Panc1 (cell line): ENCODE measurements at regions not wholly inside any gene's neighbourhood (a gene's known extent, or its start where the extent isn't known, plus 50 kb on each side); places are given as distances from the start of the nearest gene placed in this dataset.

Source experiments
- ATAC-seq: fragments of 200-7000 bp; cut with Tn5 transposase; 2 replicates; pipeline ENCODE4 v1.9.1; 2020; ENCODE audit warnings: mild to moderate bottlenecking, moderate library complexity
- BruUV-seq: library from RNA; stranded (reverse); fragments of 400-500 nt; replicated peaks from 2 replicates; lab custom pipeline; 2021; lab: Mats Ljungman, UMichigan
- CTCF ChIA-PET: fragments of 300-600 bp; sonication (Branson Sonifier 250); formaldehyde crosslinking; loops from one replicate; lab custom pipeline; 2022; ENCODE audit warnings: antibody characterized with exemption; lab: Charles Lee
- POLR2A ChIA-PET: fragments of 300-600 bp; sonication (Branson Sonifier 250); formaldehyde crosslinking; loops from one replicate; lab custom pipeline; 2022; ENCODE audit warnings: antibody characterized with exemption; lab: Charles Lee
- DNase-seq: peaks from one replicate; pipeline ENCODE4 v3.0.0-alpha.2; 2010; ENCODE audit warnings: low read depth, low spot score
- H3K27ac ChIP-seq: 2 replicates; pipeline ENCODE4 v1.5.1; 2011; ENCODE audit warnings: mild to moderate bottlenecking, low read length, inconsistent platforms
- H3K27me3 ChIP-seq: fragments of 200-500 bp; sonication (Bioruptor generic); 2 replicates; pipeline ENCODE4 v1.6.0; 2014; ENCODE audit warnings: low read length, inconsistent platforms; ENCODE audit not compliant: control insufficient read depth, insufficient read depth
- H3K36me3 ChIP-seq: fragments of 200-500 bp; sonication (Bioruptor generic); 2 replicates; pipeline ENCODE4 v1.5.1; 2014; ENCODE audit warnings: inconsistent platforms, mild to moderate bottlenecking, low read length, moderate library complexity; ENCODE audit not compliant: control insufficient read depth, insufficient read depth
- H3K4me1 ChIP-seq: 2 replicates; pipeline ENCODE4 v1.5.1; 2011; ENCODE audit warnings: inconsistent platforms, mild to moderate bottlenecking, low read length, moderate library complexity; ENCODE audit not compliant: control insufficient read depth, insufficient read depth
- H3K4me3 ChIP-seq, 2 experiments: 2 replicates each; pipeline ENCODE4 v1.5.1; 2011 to 2012; ENCODE audit warnings: low read depth in 2 of 2, low read length in 2 of 2, mild to moderate bottlenecking in 2 of 2, inconsistent platforms in 1 of 2, moderate library complexity in 1 of 2
- H3K9me3 ChIP-seq: fragments of 200-500 bp; sonication (Bioruptor generic); 2 replicates; pipeline ENCODE4 v1.5.1; 2014; ENCODE audit warnings: low read depth, mild to moderate bottlenecking, inconsistent platforms, low read length, moderate library complexity; ENCODE audit not compliant: control insufficient read depth, insufficient read depth
- POLR2AphosphoS5 ChIP-seq: IDR thresholded peaks from 2 replicates; pipeline ENCODE4 v1.6.1; 2012; ENCODE audit warnings: mild to moderate bottlenecking, low read depth, low read length, moderate library complexity
- SIN3A ChIP-seq: IDR thresholded peaks from 2 replicates; pipeline ENCODE4 v1.6.1; 2012; ENCODE audit warnings: low read depth, mild to moderate bottlenecking, low read length, moderate library complexity, borderline replicate concordance; ENCODE audit not compliant: insufficient read depth
- TCF7L2 ChIP-seq: IDR thresholded peaks from 2 replicates; pipeline ENCODE4 v1.6.1; 2011; ENCODE audit warnings: mild to moderate bottlenecking, low read depth, low read length, inconsistent platforms
- in situ Hi-C: cut with HindIII; loops from 2 replicates; pipeline ENCODE4 v1.10.0; 2016; ENCODE audit warnings: low sequenced_read_pairs, low pct_unique_long_range_greater_than_20kb
- intact Hi-C: fragments of 100-400 bp; cut with micrococcal nuclease; formaldehyde crosslinking; loops from one replicate; pipeline ENCODE4 v1.10.0; 2022; ENCODE audit not compliant: unreplicated experiment
- TF ChIP-seq, protein P1 (sequence below): fragments of 450-650 bp; IDR thresholded peaks from 2 replicates; pipeline ENCODE4 v1.5.1; 2017; ENCODE audit warnings: mild to moderate bottlenecking
- TF ChIP-seq, protein P2 (sequence below), 2 experiments: IDR thresholded peaks; 2 replicates each; pipeline ENCODE4 v1.6.1; 2011 to 2012; ENCODE audit warnings: low read depth in 2 of 2, control low read depth in 1 of 2, low read length in 1 of 2, mild to moderate bottlenecking in 1 of 2, moderate library complexity in 1 of 2; ENCODE audit not compliant: insufficient read depth in 1 of 2

DNA sequence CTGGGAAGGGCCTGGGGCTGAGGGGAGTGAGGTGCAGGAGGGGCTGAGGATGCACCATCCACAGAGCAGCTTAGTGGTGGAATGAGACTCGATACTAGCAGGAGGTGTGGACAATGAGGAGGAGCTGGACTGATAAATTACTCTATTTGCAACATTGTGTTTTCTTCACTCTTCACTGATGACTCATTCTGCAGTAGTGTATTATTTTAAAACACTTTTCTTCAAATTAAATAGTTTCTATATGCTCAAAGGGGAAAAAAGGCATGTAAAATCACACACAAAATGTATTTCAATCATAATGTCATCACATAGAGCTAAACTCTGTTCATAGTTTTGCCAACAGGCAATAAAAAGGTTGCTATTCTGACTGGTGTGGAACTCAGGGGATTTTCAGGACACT, 467.0 kb upstream of the CTSO start:
- H3K4me1 ChIP-seq: no peaks in the 10 kb centered on the region
- no peak for ATAC-seq
- in situ Hi-C loops (no loop called here), intact Hi-C loops (no loop called here)
- H3K27me3 ChIP-seq: no peaks in the 10 kb centered on the region
- H3K9me3 ChIP-seq: no peaks in the 10 kb centered on the region
- CTCF ChIA-PET: no interaction called here
- H3K36me3 ChIP-seq: no peaks in the 10 kb centered on the region
- no TSS peak for BruUV-seq
- POLR2A ChIA-PET: no interaction called here
- DNase-seq: no peak
- H3K27ac ChIP-seq: no peak overlapping the region
- TF ChIP-seq SIN3A (no peak), POLR2AphosphoS5 (no peak), TCF7L2 (no peak)
- TF ChIP-seq, protein P1, sequence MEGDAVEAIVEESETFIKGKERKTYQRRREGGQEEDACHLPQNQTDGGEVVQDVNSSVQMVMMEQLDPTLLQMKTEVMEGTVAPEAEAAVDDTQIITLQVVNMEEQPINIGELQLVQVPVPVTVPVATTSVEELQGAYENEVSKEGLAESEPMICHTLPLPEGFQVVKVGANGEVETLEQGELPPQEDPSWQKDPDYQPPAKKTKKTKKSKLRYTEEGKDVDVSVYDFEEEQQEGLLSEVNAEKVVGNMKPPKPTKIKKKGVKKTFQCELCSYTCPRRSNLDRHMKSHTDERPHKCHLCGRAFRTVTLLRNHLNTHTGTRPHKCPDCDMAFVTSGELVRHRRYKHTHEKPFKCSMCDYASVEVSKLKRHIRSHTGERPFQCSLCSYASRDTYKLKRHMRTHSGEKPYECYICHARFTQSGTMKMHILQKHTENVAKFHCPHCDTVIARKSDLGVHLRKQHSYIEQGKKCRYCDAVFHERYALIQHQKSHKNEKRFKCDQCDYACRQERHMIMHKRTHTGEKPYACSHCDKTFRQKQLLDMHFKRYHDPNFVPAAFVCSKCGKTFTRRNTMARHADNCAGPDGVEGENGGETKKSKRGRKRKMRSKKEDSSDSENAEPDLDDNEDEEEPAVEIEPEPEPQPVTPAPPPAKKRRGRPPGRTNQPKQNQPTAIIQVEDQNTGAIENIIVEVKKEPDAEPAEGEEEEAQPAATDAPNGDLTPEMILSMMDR: no peak
- TF ChIP-seq, protein P2, sequence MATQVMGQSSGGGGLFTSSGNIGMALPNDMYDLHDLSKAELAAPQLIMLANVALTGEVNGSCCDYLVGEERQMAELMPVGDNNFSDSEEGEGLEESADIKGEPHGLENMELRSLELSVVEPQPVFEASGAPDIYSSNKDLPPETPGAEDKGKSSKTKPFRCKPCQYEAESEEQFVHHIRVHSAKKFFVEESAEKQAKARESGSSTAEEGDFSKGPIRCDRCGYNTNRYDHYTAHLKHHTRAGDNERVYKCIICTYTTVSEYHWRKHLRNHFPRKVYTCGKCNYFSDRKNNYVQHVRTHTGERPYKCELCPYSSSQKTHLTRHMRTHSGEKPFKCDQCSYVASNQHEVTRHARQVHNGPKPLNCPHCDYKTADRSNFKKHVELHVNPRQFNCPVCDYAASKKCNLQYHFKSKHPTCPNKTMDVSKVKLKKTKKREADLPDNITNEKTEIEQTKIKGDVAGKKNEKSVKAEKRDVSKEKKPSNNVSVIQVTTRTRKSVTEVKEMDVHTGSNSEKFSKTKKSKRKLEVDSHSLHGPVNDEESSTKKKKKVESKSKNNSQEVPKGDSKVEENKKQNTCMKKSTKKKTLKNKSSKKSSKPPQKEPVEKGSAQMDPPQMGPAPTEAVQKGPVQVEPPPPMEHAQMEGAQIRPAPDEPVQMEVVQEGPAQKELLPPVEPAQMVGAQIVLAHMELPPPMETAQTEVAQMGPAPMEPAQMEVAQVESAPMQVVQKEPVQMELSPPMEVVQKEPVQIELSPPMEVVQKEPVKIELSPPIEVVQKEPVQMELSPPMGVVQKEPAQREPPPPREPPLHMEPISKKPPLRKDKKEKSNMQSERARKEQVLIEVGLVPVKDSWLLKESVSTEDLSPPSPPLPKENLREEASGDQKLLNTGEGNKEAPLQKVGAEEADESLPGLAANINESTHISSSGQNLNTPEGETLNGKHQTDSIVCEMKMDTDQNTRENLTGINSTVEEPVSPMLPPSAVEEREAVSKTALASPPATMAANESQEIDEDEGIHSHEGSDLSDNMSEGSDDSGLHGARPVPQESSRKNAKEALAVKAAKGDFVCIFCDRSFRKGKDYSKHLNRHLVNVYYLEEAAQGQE (IDR thresholded peaks at IDR 0.05; ENCODE audit: insufficient read depth in 1 of 2, low read depth in 2 of 2, low read length in 1 of 2): no peak
- no peak overlapping the region for H3K4me3 ChIP-seq

DNA sequence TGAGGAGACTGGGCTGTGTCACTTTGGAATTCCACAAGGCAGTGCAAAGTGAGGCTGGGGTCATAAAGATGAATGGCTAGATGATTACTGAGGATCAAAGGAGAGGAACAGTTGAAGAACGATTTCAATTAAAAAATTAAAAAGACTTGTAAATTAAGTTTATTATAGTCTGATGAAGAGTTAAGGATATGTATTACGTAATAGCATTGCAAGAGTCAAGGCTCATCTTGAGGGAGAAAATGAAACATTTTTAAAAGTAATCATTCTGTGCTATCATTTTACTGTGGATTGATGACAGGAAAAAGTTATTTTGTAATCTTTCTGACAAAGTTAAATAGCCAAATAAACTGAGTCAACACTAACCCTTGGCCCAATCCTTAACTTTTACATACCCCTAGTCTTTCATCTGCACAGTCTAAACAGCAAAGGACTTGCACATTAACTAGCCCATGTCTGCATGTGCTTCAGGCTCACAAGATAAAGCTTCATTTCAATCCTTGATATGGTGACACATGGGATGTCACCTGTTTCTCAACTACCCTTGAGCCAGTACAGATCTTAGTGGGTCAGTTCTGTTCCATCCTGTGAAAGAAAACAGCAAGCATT, 465.5 kb upstream of the CTSO start:
- no peaks in the 10 kb centered on the region for H3K36me3 ChIP-seq
- CTCF ChIA-PET: no interaction called here
- H3K9me3 ChIP-seq: no peaks in the 10 kb centered on the region
- in situ Hi-C loops (no loop called here), intact Hi-C loops (no loop called here)
- TF ChIP-seq POLR2AphosphoS5: no peak
- no peak for TF ChIP-seq SIN3A
- no peak for TF ChIP-seq TCF7L2
- TF ChIP-seq, protein P1: no peak
- TF ChIP-seq, protein P2 (IDR thresholded peaks at IDR 0.05; ENCODE audit: insufficient read depth in 1 of 2, low read depth in 2 of 2, low read length in 1 of 2): no peak
- ATAC-seq (no peak), DNase-seq (no peak)
- POLR2A ChIA-PET: no interaction called here
- H3K4me1 ChIP-seq: no peaks in the 10 kb centered on the region
- no peaks in the 10 kb centered on the region for H3K27me3 ChIP-seq
- BruUV-seq: no TSS peak
- no peak overlapping the region for H3K27ac ChIP-seq
- no peak overlapping the region for H3K4me3 ChIP-seq
